ENCODE measurements at regions not wholly inside any gene's neighbourhood (a gene's known extent, or its start where the extent isn't known, plus 50 kb on each side); places are given as distances from the start of the nearest gene placed in this dataset.

- intact Hi-C loops (cut with micrococcal nuclease), result no loop called here
- ATAC-seq (no peak), DNase-seq (no peak)
Observed at GRCh38 chr15:95973566-95974256, 356.8 kb upstream of the NR2F2 start.

GRCh38 chr15:95975212-95975611, 355.3 kb upstream of the NR2F2 start:
- intact Hi-C loops (cut with micrococcal nuclease), result no loop called here
- ATAC-seq (no peak), DNase-seq (no peak)

GRCh38 chr15:95979286-95979685, 351.2 kb upstream of the NR2F2 start:
- intact Hi-C loops (cut with micrococcal nuclease), result no loop called here
- ATAC-seq (no peak), DNase-seq (no peak)

- ATAC-seq (no peak), DNase-seq (no peak)
- intact Hi-C loops (cut with micrococcal nuclease), result no loop called here
Observed at GRCh38 chr15:95981209-95981608, 349.3 kb upstream of the NR2F2 start.

- DNase-seq (no peak), ATAC-seq (no peak)
- intact Hi-C loops (cut with micrococcal nuclease), result no loop called here
Observed at GRCh38 chr15:95987299-95987698, 343.2 kb upstream of the NR2F2 start.

GRCh38 chr15:95987886-95988573, 342.5 kb upstream of the NR2F2 start:
- intact Hi-C loops (cut with micrococcal nuclease), result no loop called here
- no peak for ATAC-seq
- DNase-seq, result no peak

- intact Hi-C loops (cut with micrococcal nuclease), result no loop called here
- DNase-seq, result no peak
- ATAC-seq, result no peak
Observed at GRCh38 chr15:95988574-95988887, 342.0 kb upstream of the NR2F2 start.

GRCh38 chr15:95989392-95989791, 341.1 kb upstream of the NR2F2 start:
- intact Hi-C loops (cut with micrococcal nuclease), result no loop called here
- DNase-seq (no peak), ATAC-seq (no peak)

- intact Hi-C loops (cut with micrococcal nuclease), result no loop called here
Observed at GRCh38 chr15:95990833-95991232, 339.7 kb upstream of the NR2F2 start.

GRCh38 chr15:95994418-95994817, 336.1 kb upstream of the NR2F2 start:
- DNase-seq, result no peak
- no peak for ATAC-seq
- intact Hi-C loops (cut with micrococcal nuclease), result no loop called here

More at GRCh38 chr15:95990833-95991232, 339.7 kb upstream of the NR2F2 start:
- ATAC-seq (no peak), DNase-seq (no peak)

- intact Hi-C loops (cut with micrococcal nuclease), result no loop called here
- no peak for DNase-seq
- ATAC-seq, result no peak
Observed at GRCh38 chr15:95995375-95996168, 334.9 kb upstream of the NR2F2 start.

GRCh38 chr15:95996494-95996893, 334.0 kb upstream of the NR2F2 start:
- DNase-seq (no peak), ATAC-seq (no peak)
- intact Hi-C loops (cut with micrococcal nuclease), result no loop called here

GRCh38 chr15:95998935-95999334, 331.6 kb upstream of the NR2F2 start:
- no peak for ATAC-seq
- no peak for DNase-seq
- intact Hi-C loops (cut with micrococcal nuclease), result no loop called here

- intact Hi-C loops (cut with micrococcal nuclease), result no loop called here
- ATAC-seq (no peak), DNase-seq (no peak)
Observed at GRCh38 chr15:96002890-96003859, 327.3 kb upstream of the NR2F2 start.

- ATAC-seq (no peak), DNase-seq (no peak)
- intact Hi-C loops (cut with micrococcal nuclease), result no loop called here
Observed at GRCh38 chr15:96005906-96006305, 324.6 kb upstream of the NR2F2 start.

GRCh38 chr15:96011136-96011535, 319.4 kb upstream of the NR2F2 start:
- intact Hi-C loops (cut with micrococcal nuclease), result no loop called here
- no peak for ATAC-seq
- DNase-seq, result no peak

- ATAC-seq, result no peak
- intact Hi-C loops (cut with micrococcal nuclease), result no loop called here
Observed at GRCh38 chr15:96014939-96015338, 315.6 kb upstream of the NR2F2 start.

GRCh38 chr15:96019114-96019513, 311.4 kb upstream of the NR2F2 start:
- intact Hi-C loops (cut with micrococcal nuclease), result no loop called here
- no peak for ATAC-seq
- DNase-seq, result no peak

More at GRCh38 chr15:96014939-96015338, 315.6 kb upstream of the NR2F2 start:
- no peak for DNase-seq

GRCh38 chr15:96020133-96020532, 310.4 kb upstream of the NR2F2 start:
- intact Hi-C loops (cut with micrococcal nuclease), result no loop called here
- DNase-seq (no peak), ATAC-seq (no peak)
